ENCODE measurements at regions not wholly inside any gene's neighbourhood (a gene's known extent, or its start where the extent isn't known, plus 50 kb on each side); places are given as distances from the start of the nearest gene placed in this dataset.
A peak's percentile ranks its signal among the peaks of the same experiment; 100 is the strongest.

DNA sequence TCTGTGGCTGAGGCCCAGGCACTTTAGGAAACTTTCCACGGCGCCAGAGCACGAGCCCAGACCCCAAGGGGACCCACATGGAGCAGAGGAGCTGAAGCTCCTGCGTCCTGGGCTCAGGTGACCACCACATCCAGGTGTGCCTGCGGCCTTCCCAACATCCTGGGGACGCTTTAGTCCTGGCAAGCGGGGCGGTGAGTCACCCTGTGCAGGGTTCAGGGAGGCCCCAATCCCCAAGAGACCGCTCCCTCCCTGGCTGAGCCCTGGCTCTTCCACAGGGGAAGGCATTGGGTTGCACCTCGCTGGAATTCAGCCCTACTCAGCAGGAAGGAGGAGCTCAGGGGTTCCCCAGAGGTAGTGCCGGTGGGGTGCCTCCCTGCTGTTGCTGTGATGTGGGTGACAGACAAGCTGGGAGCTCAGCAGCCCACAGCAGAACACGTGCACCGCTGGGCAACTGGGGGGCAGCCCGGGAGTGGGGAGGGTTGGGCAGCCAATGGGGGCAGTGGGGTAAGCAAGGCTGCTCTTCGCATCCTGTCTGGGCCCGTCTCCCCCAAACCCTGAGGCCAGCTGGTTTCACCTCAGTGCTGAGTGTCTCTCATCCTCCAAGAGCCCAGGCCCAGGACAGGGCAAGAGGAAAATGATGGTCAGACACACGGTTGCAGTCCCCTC, 802.8 kb downstream of the BRD1 start:
- ATAC-seq (0 out of 2 replicates have a peak, but pooled peaks have one; percentile 24), DNase-seq (ENCODE audit: low read depth, low spot score) (no peak)
- POLR2A ChIA-PET: no interaction called here
- no peaks in the 10 kb centered on the region for H3K36me3 ChIP-seq (ENCODE audit: control insufficient read depth in 1 of 2, insufficient read depth in 2 of 2, low read length in 2 of 2)
- H3K27me3 ChIP-seq (ENCODE audit: insufficient read depth, low read length): peaks cover 19% of the 10 kb centered on the region
- intact Hi-C loops (cut with micrococcal nuclease): no loop called here
- no TSS peak for BruUV-seq (replicated peaks)
- no peaks in the 10 kb centered on the region for H3K9me2 ChIP-seq (ENCODE audit: insufficient read depth)
- no peak overlapping the region for H3K9ac ChIP-seq (ENCODE audit: low read length)
- no peaks in the 10 kb centered on the region for H3K9me3 ChIP-seq (ENCODE audit: control insufficient read depth in 1 of 2, insufficient read depth in 1 of 2, low read depth in 1 of 2, low read length in 2 of 2)
- no peak for TF ChIP-seq SRF (IDR thresholded peaks at IDR 0.05; ENCODE audit: low read depth)
- TF ChIP-seq ZFX (IDR thresholded peaks at IDR 0.05): no peak
- TF ChIP-seq JUND (IDR thresholded peaks at IDR 0.05): no peak
- TF ChIP-seq YY1 (IDR thresholded peaks at IDR 0.05; ENCODE audit: extremely low read depth, insufficient replicate concordance, low read depth, low read length): no peak
- TF ChIP-seq EGR1 (IDR thresholded peaks at IDR 0.05; ENCODE audit: low read depth): no peak
- no peak for TF ChIP-seq ELF1 (IDR thresholded peaks at IDR 0.05; ENCODE audit: borderline replicate concordance, low read depth)
- no peak for TF ChIP-seq MAX (IDR thresholded peaks at IDR 0.05)
- TF ChIP-seq SIN3A (IDR thresholded peaks at IDR 0.05; ENCODE audit: low read depth): no peak
- TF ChIP-seq EZH2phosphoT487 (IDR thresholded peaks at IDR 0.05; ENCODE audit: borderline replicate concordance): no peak
- no peak for TF ChIP-seq RAD21 (IDR thresholded peaks at IDR 0.05; ENCODE audit: low read depth)
- TF ChIP-seq POLR2A (IDR thresholded peaks at IDR 0.05; ENCODE audit: borderline replicate concordance, extremely low read depth, insufficient read depth, insufficient read length): no peak
- no peak for TF ChIP-seq EZH2 (IDR thresholded peaks at IDR 0.05)
- TF ChIP-seq CTCF (IDR thresholded peaks at IDR 0.05 in 2 of 3, conservative IDR thresholded peaks at IDR 0.05 in 1 of 3; ENCODE audit: borderline replicate concordance in 1 of 3, insufficient read depth in 1 of 3, low read depth in 2 of 3, low read length in 2 of 3): no peak
- no peak for TF ChIP-seq POLR2AphosphoS5 (IDR thresholded peaks at IDR 0.05; ENCODE audit: low read depth, low read length)
- TF ChIP-seq ZBTB33 (IDR thresholded peaks at IDR 0.05; ENCODE audit: extremely low read depth, insufficient replicate concordance, low read length): no peak
- no peak for TF ChIP-seq ZNF274 (IDR thresholded peaks at IDR 0.05; ENCODE audit: low read depth, low read length)
- TF ChIP-seq ATF3 (IDR thresholded peaks at IDR 0.05): no peak
- no peak overlapping the region for H3K27ac ChIP-seq (ENCODE audit: low read depth, low read length)
- no peaks in the 10 kb centered on the region for H4K20me1 ChIP-seq (ENCODE audit: insufficient read depth)
- H3K79me2 ChIP-seq (ENCODE audit: insufficient read depth, low read length): no peaks in the 10 kb centered on the region
- CTCF ChIA-PET: no interaction called here
- RAD21 ChIA-PET (ENCODE audit: low non-redundant PET in 1 of 2, low total read pairs in 2 of 2, uncharacterized antibody in 2 of 2, unreplicated experiment in 2 of 2): no interaction called here
- H2AFZ ChIP-seq (ENCODE audit: low read depth, low read length, poor library complexity, severe bottlenecking): no peak overlapping the region
- H3K4me1 ChIP-seq (ENCODE audit: control insufficient read depth in 1 of 2, insufficient read depth in 2 of 2, low read length in 2 of 2): no peaks in the 10 kb centered on the region
- H3K4me2 ChIP-seq (ENCODE audit: low read length): no peak overlapping the region
- H3K4me3 ChIP-seq (replicated peaks in 1 of 2; ENCODE audit: low read depth in 1 of 2, low read length in 2 of 2): no peak overlapping the region
